8988T (cell line): ENCODE measurements at regions not wholly inside any gene's neighbourhood (a gene's known extent, or its start where the extent isn't known, plus 50 kb on each side); places are given as distances from the start of the nearest gene placed in this dataset.
"Not testable (repeated sequence)": the region's sequence is repeated elsewhere in the genome, so short reads cannot be mapped to it uniquely, and the experiment has no call there.

Source experiments
- DNase-seq: peaks from one replicate; pipeline ENCODE4 v3.0.0; 2011

DNA sequence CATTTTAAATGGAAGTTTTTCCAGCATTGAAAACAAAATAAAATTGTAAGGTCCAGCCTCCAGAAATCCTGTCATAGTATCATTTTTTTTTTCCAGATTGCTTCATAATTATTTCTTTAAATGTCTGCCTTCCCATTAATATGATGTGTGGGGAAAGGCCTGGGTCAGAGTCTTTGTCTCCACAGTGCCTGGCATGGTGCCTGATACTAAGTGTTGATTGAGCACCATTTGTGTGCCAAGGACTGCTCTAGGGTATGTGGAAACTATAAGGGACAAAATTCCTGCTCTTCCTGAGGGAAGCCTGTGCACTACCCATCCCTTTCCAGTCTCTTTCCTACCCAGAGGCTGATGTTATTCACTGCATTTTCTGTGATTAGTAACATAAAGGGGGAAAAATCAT, 53.1 kb upstream of the BEND4 start:
- DNase-seq, result no peak

DNA sequence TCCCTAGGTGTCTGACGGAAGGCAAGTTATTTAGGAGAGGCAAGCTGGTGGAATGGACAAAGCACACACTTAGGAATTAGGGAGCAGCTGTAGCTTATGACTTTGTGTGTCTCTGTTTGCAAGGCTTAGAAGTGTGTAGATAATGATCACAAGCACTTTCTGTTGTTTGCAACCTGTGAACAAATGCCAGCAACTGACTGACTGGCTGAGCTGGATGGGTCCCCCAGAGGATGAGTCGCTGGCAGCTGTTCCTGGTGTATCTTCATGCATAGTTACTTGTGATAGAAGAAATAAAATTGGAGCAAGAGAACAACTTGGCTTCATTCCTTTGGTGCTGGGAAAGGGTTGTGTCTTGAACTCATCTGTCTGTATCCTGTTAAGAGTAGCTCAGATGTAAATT, 64.2 kb upstream of the BEND4 start:
- DNase-seq, result no peak

DNA sequence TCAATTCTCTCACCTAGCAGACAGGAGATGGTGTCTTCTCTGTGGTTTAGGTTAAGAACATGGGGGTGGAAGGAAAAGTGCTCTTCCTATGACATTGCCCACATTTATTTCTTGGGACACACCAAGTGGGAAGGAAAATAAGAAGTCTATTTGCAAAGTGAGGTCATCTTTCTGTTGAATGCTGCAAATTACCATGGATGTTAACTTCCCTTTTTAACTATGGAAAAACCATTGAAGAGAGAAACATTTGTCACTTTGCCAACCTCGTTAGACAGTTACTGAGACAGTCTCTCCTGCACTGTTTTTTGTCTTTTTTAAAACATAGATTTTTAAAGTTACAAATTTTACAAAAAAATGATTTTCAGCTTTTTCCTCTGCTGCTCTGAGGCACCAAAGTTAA, 72.8 kb upstream of the BEND4 start:
- DNase-seq, result no peak

DNA sequence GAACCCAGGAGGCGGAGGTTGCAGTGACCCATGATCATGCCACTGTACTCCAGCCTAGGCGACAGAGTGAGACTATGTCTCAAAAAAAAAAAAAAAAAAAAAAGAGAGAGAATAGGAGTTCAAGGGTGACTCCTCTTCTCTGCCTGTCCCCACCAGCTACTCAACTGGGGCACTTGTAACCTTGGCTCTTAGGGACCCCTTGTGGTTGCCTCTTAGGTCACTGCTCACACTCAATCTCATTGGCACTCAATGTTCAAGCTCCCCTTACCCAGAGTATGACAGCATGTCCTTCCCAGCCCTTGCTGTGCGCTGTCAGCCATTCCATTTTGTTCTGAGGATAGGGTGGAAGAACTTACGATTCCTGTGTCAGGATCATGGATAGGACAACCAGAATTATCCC, 82.4 kb upstream of the BEND4 start:
- DNase-seq, result no peak

DNA sequence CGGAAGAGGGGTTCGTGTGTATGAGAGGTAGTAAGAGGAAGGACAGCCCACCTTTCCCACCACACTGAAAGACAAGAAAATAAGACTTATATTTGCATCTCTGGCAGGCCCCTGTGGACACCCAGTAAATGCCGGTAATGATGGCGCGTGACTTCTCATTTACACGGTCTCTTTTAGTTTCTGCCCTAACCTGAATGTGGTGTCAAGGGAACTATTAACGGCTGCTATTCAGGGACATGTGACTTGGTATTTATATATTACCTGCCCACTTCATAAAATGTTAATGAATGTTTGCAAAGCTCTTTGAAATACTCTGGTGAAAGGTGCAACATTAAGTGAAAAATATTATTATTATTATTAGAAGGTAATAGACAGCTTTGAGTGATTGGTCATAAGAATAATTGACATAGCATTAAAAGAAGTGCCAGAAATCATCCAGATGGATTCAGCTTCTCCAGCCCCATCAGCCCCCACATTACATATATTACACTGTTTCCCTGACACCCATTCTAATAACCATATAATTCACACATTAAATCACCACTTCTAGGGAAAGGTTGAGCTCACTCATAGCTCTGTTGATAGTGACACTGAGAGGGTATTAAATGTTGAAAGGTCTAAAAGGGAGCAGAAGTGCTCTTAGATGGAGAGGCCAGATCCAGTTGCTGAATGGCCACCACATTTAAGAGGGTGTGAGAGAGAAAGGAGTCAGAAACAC, 83.0 kb upstream of the BEND4 start:
- no peak for DNase-seq

DNA sequence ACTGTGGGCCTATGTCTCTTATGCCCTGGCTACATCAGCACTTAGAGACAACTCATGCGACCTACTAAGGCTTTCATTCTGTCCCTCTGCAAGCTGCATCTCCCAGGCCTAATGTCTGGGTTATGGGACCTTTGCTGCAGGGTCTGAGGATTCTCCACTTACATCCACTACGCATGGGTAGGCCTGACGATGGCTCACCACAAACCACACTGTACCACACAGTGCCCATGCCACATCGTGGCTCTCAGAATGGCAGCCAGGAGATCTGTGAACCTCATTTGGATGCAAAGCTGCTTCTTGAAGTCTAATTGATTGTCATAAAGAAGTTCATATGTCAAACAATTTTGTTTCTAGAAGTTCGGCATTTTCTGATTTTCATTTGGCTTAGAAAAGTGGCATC, 84.6 kb upstream of the BEND4 start:
- no peak for DNase-seq

DNA sequence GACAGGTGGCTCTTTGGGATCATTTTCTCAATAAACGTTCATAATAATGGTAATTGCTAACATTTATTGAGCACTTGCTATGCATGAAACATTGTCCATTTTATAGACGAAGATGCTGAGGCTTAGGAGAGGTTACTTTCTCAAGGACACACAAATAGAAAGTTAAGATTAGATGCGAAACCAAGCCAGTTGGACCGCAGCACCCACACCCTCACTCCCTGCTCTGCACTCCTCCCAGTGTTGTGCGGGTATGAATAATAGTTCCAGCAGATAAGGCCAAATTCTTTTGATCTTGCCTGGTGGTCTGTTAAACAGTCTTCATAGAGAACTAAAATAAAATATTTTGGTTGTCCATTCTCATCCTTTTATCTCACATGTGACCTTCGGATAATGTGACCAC, 85.0 kb upstream of the BEND4 start:
- DNase-seq, result no peak

DNA sequence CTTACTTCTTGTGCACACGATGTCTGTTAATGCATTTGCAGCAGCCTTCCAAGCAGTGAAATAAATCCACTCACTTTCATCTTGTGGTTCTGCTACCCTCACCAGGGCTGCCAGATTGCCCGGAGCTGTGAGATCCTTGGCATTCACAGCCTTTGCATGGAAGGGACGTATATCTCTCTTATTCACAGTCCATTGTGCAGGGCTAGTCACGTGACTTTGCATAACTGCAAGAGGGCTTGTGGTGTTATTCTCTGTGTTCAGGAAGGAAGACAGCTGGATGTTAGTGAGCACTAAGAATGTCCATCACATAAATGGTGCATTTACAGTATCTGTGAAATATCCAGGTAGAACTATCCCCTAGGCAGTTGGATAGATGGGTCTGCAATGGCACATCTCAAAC, 96.5 kb upstream of the BEND4 start:
- DNase-seq, result no peak

DNA sequence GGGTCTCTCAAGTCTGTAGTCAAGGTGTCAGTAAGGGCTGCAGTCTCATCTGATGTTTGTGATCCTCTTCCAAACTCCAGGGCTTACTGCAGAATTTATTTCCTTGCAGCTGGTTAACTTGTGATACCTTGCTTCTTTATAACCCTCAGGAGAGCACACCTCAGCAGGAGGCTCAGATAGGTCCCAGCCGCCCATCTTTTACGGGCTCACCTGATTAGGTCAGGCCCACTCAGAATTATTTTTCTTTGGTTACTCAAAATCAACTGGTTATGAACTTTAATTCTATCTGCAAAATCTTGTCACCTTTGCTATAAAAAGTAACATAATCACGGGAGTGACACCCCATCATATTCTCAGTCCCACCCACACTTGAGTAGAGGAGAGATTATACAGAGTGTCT, 99.9 kb upstream of the BEND4 start:
- no peak for DNase-seq

DNA sequence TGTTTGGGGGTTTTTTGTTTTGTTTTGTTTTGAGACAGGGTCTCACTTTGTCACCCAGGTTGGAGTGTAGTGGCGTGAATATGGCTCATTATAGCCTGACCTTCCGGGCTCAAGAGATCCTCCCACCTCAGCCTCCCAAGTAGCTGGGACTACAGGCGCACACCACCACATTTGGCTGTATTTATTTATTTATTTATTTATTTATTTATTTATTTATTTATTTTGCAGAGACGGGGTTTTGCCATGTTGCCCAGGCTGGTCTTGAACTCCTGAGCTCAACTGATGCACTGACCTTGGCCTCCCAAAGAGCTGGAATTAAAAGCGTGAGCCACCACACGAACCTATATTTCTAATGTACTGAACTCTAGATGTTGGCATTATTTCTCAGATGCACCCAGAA, 105.2 kb upstream of the BEND4 start:
- DNase-seq, result not testable (repeated sequence)

DNA sequence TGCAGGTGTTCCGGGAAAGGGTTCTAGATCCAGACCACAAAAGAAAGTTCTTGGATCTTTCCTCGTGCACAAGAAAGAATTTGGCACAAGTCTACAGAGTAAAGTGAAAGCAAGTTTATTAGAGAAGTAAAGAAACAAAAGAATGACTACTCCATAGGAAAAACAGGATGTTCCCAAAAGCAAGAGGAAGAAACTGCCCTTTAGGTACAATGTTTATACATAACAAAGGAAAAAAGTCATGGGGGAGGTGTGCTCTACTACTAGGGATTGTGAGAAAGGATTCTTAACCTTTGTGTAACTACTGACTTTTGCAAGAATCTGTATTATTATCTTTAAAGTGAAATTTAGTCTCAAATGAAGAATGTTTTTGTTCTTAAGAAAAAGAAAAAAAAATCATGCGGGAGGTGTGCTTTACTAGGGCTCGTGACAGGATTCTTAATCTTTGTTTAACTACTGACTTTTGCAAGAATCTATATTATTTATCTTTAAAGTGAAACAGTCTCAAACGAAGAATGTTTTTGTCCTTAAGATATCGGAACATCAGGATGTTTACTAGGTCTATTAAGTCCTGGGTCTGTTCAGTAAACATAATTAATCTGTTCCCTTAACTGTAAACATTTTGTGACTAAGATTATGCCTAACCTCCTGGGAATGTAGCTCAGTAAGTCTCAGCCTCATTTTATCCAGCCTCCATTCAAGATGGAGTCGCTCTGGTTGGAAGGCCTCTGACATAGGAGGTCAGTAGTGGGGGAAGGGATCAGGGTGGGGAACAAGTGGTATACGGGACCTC, 110.4 kb upstream of the BEND4 start:
- DNase-seq, result no peak

DNA sequence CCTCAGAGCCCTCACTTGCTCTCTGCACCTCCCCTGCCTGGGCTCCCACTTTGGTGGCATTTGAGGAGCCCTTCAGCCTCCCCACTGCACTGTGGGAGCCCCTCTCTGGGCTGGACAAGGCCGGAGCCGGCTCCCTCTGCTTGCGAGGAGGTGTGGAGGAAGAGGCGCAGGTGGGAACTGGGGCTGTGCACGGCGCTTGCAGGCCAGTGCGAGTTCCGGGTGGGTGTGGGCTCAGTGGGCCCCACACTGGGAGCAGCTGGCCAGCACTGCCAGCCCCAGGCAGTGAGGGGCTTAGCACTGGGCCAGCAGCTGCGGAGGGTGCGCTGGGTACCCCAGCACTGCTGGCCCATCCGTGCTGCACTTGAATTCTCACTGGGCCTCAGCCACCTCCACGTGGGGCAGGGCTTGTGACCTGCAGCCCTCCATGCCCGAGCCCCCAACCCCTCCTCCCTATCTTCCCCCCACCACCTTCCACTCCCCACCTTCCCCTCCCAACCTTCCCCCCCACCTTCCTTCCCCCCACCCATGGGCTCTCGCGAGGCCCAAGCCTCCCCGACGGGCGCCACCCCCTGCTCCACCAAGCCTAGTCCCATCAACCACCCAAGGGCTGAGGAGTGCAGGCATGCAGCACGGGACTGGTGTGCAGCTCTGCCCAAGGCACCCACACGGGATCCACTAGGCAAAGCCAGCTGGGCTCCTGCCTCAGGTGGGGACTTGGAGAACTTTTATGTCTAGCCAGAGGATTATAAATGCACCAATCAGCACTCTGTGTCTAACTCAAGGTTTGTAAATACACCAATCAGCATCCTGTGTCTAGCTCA, 113.5 kb upstream of the BEND4 start:
- no peak for DNase-seq

DNA sequence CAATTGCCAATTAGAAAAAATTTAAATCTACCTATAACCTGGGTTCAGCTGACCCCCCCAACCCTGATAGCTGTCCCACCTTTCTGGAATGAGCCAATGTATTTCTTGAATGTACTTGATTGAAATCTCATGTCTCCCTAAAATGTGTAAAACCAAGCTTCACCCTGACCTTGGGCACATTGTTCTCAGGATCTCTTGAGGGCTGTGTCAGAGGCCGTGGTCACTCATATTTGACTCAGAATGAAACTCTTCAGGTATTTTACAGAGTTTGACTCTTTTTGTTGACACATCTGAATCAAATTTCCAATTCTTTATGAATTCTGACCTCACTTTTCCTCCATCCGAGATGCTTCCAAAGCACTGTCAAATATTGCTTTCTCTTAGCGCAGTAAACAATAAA, 115.3 kb upstream of the BEND4 start:
- no peak for DNase-seq

DNA sequence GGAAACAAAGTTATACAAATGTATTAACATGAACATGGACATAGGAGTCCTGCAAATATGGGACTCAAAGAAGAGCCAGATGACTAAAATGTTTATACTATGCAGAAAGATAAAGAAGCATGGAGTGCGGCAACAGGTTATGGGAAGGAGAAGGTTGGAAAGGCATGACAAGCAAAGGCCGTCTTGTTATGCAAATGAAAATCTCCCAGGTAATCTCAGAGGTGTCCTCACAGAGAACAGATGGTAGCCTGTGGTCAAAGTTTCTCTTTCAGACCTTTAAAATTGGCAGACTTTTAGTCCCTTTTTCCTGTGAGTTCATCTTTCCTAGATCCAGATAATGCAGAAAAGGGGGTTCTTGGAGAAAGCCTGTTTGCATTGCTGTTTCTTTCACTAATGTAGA, 116.4 kb upstream of the BEND4 start:
- DNase-seq, result no peak

DNA sequence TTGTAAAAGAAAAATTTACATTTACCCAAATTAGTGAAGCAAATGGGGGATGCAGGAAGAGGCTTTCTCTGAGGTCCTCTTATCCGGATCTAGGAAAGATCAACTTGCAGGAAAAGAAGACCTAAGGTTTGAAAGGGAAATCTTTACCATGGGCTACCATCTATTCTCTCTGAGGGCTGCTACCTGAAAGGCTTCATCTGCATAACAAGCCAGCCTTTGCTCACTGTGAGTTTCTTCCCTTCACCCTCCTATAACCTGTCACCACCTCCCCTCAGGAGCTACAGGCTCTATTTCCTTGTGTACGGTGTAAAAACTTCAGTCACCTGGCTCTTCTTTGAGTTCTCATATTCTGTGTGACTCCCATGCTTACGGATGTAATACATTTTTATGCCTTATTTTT, 118.6 kb upstream of the BEND4 start:
- no peak for DNase-seq

DNA sequence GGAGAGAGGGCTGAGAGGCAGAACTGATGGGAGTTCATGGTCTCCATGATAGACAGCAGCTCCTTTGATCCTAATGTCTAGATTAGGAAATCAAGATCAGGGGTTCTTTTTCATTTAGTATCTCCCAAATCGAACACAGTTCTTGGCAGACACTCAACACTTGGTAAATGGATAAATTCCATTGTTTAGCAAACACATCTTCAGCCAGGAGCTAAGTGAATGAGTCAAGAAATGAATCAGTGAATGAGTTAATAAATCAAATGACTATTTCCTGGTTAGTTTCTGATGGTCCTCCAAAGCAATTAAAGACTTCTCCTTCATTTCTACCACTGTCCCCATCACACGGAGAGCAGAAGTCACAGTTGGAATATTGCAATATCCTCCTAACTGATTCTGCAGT, 120.0 kb upstream of the SHISA3 start:
- DNase-seq, result no peak

DNA sequence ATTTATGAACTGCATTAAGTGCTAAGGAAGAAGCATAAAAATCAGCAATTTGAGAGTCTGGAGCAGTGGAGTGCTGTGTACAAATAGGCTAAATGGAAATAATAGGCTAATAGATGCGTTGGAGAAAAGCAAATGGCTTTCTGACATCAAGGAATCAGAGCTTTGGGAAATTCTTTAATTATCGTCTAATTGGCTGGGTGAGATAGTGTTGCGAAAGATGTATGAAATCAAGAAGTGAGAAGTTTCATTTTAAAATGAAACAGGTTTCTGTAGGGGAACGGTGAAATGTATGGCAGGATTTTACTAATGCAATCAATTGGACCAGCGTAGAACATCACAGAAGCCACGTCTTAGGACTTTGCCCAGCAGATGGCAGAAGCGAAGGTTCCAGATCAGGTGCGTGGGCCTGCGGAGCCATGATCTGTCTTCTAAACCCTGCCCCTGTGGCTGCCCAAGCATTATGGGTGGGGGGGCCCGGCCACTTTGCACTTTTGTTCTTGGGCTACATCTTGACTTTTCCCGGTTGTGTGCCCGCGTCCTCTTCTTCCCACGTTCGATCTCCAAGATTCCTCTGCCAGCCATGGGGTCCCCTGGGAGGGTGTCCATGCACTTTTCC, 118.5 kb upstream of the SHISA3 start:
- no peak for DNase-seq

DNA sequence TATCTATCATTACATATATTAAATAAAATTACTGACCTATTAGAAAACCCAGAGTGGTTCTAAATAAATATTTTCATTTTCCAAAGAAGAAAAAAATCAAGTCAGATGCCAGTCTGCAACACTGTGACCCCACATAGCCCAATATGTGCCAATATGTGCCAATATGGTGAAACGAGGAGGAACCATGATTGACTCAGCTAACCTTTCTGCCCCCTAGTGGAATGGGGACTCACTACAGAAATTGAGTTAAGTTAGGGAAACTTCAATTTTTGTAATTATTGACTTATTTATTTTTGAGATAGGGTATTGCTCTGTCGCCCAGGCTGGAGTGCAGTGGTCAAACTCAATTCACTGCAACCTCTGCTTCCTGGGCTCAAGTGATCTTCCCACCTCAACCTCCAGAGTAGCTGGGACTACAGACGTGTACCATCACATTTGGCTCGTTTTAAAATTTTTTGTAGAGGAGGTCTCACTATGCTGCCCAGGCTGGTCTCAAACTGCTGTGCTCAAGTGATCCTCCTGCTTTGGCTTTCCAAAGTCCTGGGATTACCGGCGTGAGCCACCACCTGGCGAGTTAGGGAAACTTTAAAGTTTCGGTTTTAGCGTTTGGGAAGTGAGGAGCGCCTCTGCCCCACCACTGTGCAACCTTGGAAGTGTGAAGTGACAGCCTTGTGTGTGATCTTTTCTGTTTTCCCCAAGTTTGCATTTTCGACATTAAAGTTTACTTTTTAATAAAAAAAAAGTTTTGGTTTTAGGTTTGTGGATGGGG, 116.8 kb upstream of the SHISA3 start:
- no peak for DNase-seq

DNA sequence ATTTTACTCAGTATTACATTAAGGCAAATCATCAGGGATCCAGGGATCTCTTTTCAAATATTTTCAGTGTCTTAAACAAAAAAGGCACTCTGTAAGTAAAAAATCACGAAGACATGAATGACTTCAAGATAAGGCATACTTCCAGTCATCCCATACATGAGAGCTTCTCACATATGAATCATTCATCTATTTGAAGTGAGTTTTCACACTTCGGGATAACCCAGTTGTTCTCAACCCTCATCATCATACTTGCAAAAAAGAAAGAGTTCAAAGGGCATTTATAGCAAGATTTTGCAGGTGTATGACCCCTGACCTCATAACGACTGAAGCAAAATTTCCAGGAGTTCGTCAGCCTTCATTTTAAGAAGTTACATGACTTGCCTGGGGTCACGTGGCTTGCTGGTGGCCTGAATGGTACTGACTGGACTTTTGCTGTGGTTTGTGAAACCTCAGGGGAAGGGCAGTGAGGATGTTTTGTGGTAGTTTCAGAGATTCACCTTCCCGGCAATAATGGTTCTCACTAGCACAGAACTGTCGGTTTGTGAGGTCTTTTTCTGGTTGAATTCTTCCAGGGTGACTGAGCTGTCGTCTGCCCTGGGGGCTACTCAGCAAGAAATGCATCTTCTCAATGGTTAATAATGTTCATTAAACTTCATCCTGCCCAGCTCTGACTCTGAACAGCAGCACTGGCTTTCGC, 115.8 kb upstream of the SHISA3 start:
- no peak for DNase-seq

DNA sequence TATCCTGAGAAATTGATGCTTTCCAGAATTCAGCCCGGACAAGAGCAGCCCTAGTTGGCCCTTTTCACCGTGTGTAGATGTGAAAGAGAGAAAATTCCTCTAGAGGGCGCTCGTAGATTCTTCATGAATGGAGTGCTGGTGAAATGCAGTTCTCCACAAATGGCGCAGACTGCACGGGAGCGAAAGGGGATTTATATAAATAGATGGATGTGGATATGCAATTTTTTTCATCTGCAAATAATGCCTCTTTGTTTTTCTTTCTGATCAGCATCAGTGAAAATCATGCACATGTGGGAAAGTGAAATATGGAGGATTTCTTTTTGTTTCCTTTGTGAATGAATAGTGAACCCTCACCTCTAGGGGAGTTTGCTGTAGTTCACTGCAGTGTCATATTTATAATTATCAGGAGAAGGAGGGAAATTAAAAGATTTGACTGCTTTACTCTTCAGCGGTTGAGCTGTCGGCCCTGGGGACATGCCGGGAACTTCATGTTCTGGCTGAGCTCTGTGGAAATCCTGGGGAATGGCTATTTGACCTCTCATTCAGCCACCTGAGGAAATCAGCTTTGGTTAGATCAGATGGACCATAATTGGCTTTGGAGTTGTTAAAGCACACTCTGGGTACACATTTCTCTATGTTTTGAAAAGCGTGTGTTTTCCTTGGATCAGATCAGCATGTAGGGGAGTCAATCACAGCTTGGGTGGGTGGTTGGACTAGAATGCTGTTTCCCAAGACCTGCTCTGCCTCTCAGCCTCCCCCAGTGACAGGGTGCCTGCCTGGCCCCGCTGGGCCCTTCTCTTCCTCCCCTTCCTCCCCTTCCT, 115.0 kb upstream of the SHISA3 start:
- peak; percentile 51 for DNase-seq

DNA sequence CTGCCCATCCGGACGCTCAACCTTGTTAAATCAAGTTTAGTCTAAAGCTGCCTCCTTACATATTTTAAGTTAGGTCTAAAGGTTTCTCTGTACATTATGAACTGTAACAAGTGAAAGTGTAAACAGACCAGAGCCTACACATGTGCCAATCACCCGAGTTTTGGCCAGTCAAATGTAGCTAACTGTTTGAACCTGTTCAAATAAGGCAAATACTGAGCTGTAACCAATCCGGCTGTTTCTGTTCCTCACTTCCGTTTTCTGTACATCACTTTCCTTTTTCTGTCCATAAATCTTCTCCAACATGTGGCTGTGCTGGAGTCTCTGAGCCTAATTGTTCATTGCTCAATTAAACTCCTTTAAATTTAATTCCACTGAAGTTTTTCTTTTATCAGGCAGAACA, 113.3 kb upstream of the SHISA3 start:
- no peak for DNase-seq
